ENCODE measurements at regions not wholly inside any gene's neighbourhood (a gene's known extent, or its start where the extent isn't known, plus 50 kb on each side); places are given as distances from the start of the nearest gene placed in this dataset.

DNA sequence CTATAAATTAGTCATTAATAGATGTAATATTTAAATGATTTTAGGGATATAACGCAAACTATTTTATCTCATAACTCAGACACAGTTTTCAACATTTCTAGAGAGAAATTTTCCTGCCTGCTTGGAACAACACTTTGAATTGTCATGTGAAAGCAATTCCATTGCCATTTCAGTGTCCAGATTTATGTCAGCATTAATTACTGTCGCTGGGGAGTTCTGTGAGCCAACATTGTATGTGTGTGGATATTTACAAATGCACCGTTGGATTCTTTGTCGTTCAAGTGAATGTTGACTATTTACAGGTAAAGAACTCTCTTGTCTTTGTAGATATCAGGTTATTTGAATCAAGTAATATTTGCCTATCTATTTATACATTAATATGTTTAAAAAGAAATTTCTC, 465.3 kb upstream of the RGS6 start:
- TF ChIP-seq, protein P1, sequence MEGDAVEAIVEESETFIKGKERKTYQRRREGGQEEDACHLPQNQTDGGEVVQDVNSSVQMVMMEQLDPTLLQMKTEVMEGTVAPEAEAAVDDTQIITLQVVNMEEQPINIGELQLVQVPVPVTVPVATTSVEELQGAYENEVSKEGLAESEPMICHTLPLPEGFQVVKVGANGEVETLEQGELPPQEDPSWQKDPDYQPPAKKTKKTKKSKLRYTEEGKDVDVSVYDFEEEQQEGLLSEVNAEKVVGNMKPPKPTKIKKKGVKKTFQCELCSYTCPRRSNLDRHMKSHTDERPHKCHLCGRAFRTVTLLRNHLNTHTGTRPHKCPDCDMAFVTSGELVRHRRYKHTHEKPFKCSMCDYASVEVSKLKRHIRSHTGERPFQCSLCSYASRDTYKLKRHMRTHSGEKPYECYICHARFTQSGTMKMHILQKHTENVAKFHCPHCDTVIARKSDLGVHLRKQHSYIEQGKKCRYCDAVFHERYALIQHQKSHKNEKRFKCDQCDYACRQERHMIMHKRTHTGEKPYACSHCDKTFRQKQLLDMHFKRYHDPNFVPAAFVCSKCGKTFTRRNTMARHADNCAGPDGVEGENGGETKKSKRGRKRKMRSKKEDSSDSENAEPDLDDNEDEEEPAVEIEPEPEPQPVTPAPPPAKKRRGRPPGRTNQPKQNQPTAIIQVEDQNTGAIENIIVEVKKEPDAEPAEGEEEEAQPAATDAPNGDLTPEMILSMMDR (conservative IDR thresholded peaks at IDR 0.05): no peak
- TF ChIP-seq EZH2 (IDR thresholded peaks at IDR 0.05; ENCODE audit: low read depth): no peak

All from PC-9 (cell line).